K562 (cell line): ENCODE measurements at regions not wholly inside any gene's neighbourhood (a gene's known extent, or its start where the extent isn't known, plus 50 kb on each side); places are given as distances from the start of the nearest gene placed in this dataset.

Experiments used
- BHLHE40 ChIP-seq: IDR thresholded peaks from 2 replicates; pipeline ENCODE4 v1.6.1; 2011; ENCODE audit warnings: low read length, improper control_type of control experiment
- CTBP1 ChIP-seq: fragments of 450-650 bp; IDR thresholded peaks from 2 replicates; pipeline ENCODE4 v1.6.1; 2016; ENCODE audit warnings: borderline replicate concordance
- HDAC8 ChIP-seq: fragments of 450-650 bp; IDR thresholded peaks from 2 replicates; pipeline ENCODE4 v1.6.1; 2016; ENCODE audit warnings: mild to moderate bottlenecking, missing genetic modification characterization, moderate library complexity, missing compliant biosample characterization
- HNRNPUL1 ChIP-seq: fragments of 200-400 bp; formaldehyde crosslinking; IDR thresholded peaks from 2 replicates; pipeline ENCODE4 v1.6.1; 2017; ENCODE audit warnings: low read length
- ILK ChIP-seq: fragments of 450-650 bp; IDR thresholded peaks from 2 replicates; pipeline ENCODE4 v1.6.1; 2016; ENCODE audit warnings: missing genetic modification characterization, low read depth, mild to moderate bottlenecking, missing compliant biosample characterization, moderate library complexity, borderline replicate concordance
- KAT2B ChIP-seq: IDR thresholded peaks from one replicate; pipeline ENCODE4 v1.6.1; 2012; ENCODE audit warnings: low read depth, mild to moderate bottlenecking, control low read depth, inconsistent platforms, low read length, moderate library complexity
- NR2C2 ChIP-seq, 2 experiments: fragments of 200-800 bp in 1 of 2; sonication (Bioruptor generic) in 1 of 2; sonication (generic) in 1 of 2; formaldehyde crosslinking in 1 of 2; IDR thresholded peaks; 2 replicates each; pipeline versions ENCODE4 v1.6.1 to v1.8.0; 2016 to 2022; ENCODE audit warnings: mild to moderate bottlenecking in 1 of 2, missing compliant biosample characterization in 1 of 2, missing genetic modification characterization in 1 of 2, missing genetic modification reagents in 1 of 2
- POLR2AphosphoS5 ChIP-seq: IDR thresholded peaks from 2 replicates; pipeline ENCODE4 v1.6.1; 2011; ENCODE audit warnings: mild to moderate bottlenecking, low read depth, low read length, moderate library complexity; ENCODE audit not compliant: control insufficient read depth, insufficient read depth
- POLR2B ChIP-seq: fragments of 450-650 bp; IDR thresholded peaks from 2 replicates; pipeline ENCODE4 v1.6.1; 2018; ENCODE audit warnings: low read depth; ENCODE audit not compliant: partially characterized antibody
- RAD21 ChIP-seq, 2 experiments: fragments of 250-450 bp in 1 of 2; fragments of 450-650 bp in 1 of 2; sonication (Bioruptor Pico) in 1 of 2; formaldehyde crosslinking in 1 of 2; IDR thresholded peaks in 1 of 2; conservative IDR thresholded peaks in 1 of 2; 2 replicates each; pipeline versions ENCODE4 v1.4.0 to v1.8.0; 2020 to 2022; ENCODE audit warnings: mild to moderate bottlenecking in 2 of 2, moderate library complexity in 1 of 2
- RBM34 ChIP-seq: fragments of 200-400 bp; formaldehyde crosslinking; IDR thresholded peaks from 2 replicates; pipeline ENCODE4 v1.6.1; 2018; ENCODE audit warnings: low read length, borderline replicate concordance; ENCODE audit not compliant: insufficient read depth
- RCOR1 ChIP-seq, 2 experiments: IDR thresholded peaks; 2 replicates each; pipeline ENCODE4 v1.6.1; 2012; ENCODE audit warnings: low read depth in 2 of 2, low read length in 2 of 2, borderline replicate concordance in 1 of 2, improper control_type of control experiment in 1 of 2
- SMARCC2 ChIP-seq: fragments of 450-650 bp; IDR thresholded peaks from 2 replicates; pipeline ENCODE4 v1.6.1; 2017; ENCODE audit warnings: antibody characterized with exemption, moderate library complexity, mild to moderate bottlenecking, low read depth
- ZBTB43 ChIP-seq: sonication (generic); formaldehyde crosslinking; IDR thresholded peaks from 2 replicates; pipeline ENCODE4 v1.8.0; 2023; ENCODE audit warnings: mild to moderate bottlenecking, missing genetic modification reagents
- ZKSCAN8 ChIP-seq: fragments of 200-800 bp; sonication (Bioruptor generic); IDR thresholded peaks from 2 replicates; pipeline ENCODE4 v1.6.1; 2016; ENCODE audit warnings: missing genetic modification characterization, missing compliant biosample characterization
- ZNF239 ChIP-seq: fragments of 250-450 bp; sonication (Bioruptor Pico); IDR thresholded peaks from 2 replicates; pipeline ENCODE4 v1.4.0; 2020; ENCODE audit warnings: mild to moderate bottlenecking
- ZNF354B ChIP-seq: fragments of 250-450 bp; sonication (Bioruptor Pico); IDR thresholded peaks from 2 replicates; pipeline ENCODE4 v1.4.0; 2020
- ZNF507 ChIP-seq: conservative IDR thresholded peaks from 2 replicates; pipeline ENCODE4 v1.6.1; 2017; ENCODE audit warnings: missing genetic modification characterization, missing compliant biosample characterization
- ZNF655 ChIP-seq: fragments of 250-450 bp; sonication (Bioruptor Pico); IDR thresholded peaks from 2 replicates; pipeline ENCODE4 v1.5.0; 2021
- TF ChIP-seq, protein P1 (sequence below): fragments of 450-650 bp; formaldehyde crosslinking; IDR thresholded peaks from 2 replicates; pipeline ENCODE4 v1.4.0; 2022; ENCODE audit warnings: mild to moderate bottlenecking, moderate library complexity
- TF ChIP-seq, protein P2 (sequence below): fragments of 250-450 bp; sonication (Bioruptor Pico); IDR thresholded peaks from 2 replicates; pipeline ENCODE4 v1.5.0; 2020; ENCODE audit warnings: mild to moderate bottlenecking
- TF ChIP-seq, protein P3 (sequence below): sonication (generic); formaldehyde crosslinking; IDR thresholded peaks from 2 replicates; pipeline ENCODE4 v1.8.0; 2022; ENCODE audit warnings: missing genetic modification reagents, mild to moderate bottlenecking, borderline replicate concordance

- no peak for TF ChIP-seq POLR2AphosphoS5
- no peak for TF ChIP-seq BHLHE40
- TF ChIP-seq ZNF507 (tag) = no peak
- no peak for TF ChIP-seq ZKSCAN8 (CRISPR knock-in tag)
- TF ChIP-seq ZNF354B (CRISPR knock-in tag) = no peak
- TF ChIP-seq ILK = no peak
- no peak for TF ChIP-seq ZBTB43 (CRISPR knock-in tag)
- TF ChIP-seq, protein P1, sequence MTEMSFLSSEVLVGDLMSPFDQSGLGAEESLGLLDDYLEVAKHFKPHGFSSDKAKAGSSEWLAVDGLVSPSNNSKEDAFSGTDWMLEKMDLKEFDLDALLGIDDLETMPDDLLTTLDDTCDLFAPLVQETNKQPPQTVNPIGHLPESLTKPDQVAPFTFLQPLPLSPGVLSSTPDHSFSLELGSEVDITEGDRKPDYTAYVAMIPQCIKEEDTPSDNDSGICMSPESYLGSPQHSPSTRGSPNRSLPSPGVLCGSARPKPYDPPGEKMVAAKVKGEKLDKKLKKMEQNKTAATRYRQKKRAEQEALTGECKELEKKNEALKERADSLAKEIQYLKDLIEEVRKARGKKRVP (CRISPR knock-in tag) = no peak
- TF ChIP-seq HNRNPUL1 = no peak
- no peak for TF ChIP-seq POLR2B
- no peak for TF ChIP-seq ZNF655 (CRISPR knock-in tag)
- no peak for TF ChIP-seq SMARCC2
- TF ChIP-seq, protein P2, sequence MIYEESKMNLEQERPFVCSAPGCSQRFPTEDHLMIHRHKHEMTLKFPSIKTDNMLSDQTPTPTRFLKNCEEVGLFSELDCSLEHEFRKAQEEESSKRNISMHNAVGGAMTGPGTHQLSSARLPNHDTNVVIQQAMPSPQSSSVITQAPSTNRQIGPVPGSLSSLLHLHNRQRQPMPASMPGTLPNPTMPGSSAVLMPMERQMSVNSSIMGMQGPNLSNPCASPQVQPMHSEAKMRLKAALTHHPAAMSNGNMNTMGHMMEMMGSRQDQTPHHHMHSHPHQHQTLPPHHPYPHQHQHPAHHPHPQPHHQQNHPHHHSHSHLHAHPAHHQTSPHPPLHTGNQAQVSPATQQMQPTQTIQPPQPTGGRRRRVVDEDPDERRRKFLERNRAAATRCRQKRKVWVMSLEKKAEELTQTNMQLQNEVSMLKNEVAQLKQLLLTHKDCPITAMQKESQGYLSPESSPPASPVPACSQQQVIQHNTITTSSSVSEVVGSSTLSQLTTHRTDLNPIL (CRISPR knock-in tag) = no peak
- no peak for TF ChIP-seq RBM34
- TF ChIP-seq, protein P3, sequence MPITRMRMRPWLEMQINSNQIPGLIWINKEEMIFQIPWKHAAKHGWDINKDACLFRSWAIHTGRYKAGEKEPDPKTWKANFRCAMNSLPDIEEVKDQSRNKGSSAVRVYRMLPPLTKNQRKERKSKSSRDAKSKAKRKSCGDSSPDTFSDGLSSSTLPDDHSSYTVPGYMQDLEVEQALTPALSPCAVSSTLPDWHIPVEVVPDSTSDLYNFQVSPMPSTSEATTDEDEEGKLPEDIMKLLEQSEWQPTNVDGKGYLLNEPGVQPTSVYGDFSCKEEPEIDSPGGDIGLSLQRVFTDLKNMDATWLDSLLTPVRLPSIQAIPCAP (CRISPR knock-in tag) = no peak
- peak; percentile 59; the same call in 1 of the 2 replicates for TF ChIP-seq CTBP1
- no peak for TF ChIP-seq HDAC8 (tag)
- no peak for TF ChIP-seq ZNF239
- TF ChIP-seq RCOR1 (IDR thresholded peaks at IDR 0.05; ENCODE audit: borderline replicate concordance in 1 of 2, low read depth in 2 of 2, low read length in 2 of 2) = peak in 1 of 2 experiments; percentile 27; a peak in 1 of 4 replicates
- peak in 1 of 2 experiments; percentile 17; a peak in 1 of 4 replicates for TF ChIP-seq RAD21 (CRISPR knock-in tag; conservative IDR thresholded peaks at IDR 0.05 in 1 of 2, IDR thresholded peaks at IDR 0.05 in 1 of 2)
- no peak for TF ChIP-seq NR2C2 (CRISPR knock-in tag; IDR thresholded peaks at IDR 0.05)
- no peak for TF ChIP-seq NR2C2 (tag; IDR thresholded peaks at IDR 0.05)
- no peak for TF ChIP-seq KAT2B
Observed at GRCh38 chr2:43073401-43073825, 153.0 kb downstream of the ZFP36L2 start (continued).
